ENCODE measurements at regions not wholly inside any gene's neighbourhood (a gene's known extent, or its start where the extent isn't known, plus 50 kb on each side); places are given as distances from the start of the nearest gene placed in this dataset.
"Not testable (repeated sequence)": the region's sequence is repeated elsewhere in the genome, so short reads cannot be mapped to it uniquely, and the experiment has no call there.

- not testable (repeated sequence) for DNase-seq
Observed at GRCh38 chr21:6486821-6487220, 4034.6 kb upstream of the TPTE start.

- not testable (repeated sequence) for DNase-seq
Observed at GRCh38 chr21:6492691-6493090, 4028.7 kb upstream of the TPTE start.

DNA sequence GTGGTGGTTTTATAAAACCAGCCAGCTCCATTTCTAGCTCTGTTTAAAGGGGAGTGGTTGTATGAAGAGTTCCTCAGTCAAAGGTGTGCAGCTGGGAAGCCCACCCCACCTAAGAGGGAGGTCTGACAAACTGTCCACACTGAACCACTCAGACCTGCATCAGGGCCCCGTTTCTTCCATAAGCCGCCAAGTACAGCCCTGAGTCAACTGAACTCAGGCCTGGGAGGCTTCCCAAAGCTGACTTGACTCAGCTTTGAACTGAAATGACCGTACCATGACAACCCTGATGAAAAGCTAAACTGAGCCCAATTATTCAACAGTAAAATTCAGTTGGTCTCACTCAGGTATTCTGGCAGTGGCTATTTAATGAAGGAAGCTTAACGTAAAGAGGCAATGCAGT is 4027.4 kb upstream of the TPTE start:
- not testable (repeated sequence) for DNase-seq

DNA sequence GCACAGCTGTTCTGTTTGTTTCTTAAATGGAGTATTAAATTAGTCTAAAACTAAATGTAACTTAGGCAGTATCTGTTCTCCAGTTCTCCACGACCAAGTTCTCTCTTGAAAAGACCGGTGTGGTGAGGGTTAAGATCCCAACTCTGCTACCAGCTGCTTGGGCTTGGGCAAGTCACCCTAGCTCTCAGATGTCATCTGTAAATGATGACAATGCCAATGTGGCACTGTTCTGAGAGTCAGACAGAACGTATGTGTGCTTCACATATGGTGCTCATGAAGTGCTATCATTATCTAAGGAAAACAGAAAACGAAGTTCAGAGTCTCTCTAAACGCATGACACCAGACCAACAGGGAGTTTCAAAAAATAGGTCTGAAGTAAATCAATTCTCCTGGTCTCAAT is 4025.0 kb upstream of the TPTE start:
- not testable (repeated sequence) for DNase-seq

GRCh38 chr21:6498716-6499115 is 4022.7 kb upstream of the TPTE start:
- DNase-seq: peak in 1 of 5 donors; percentile 27

DNA sequence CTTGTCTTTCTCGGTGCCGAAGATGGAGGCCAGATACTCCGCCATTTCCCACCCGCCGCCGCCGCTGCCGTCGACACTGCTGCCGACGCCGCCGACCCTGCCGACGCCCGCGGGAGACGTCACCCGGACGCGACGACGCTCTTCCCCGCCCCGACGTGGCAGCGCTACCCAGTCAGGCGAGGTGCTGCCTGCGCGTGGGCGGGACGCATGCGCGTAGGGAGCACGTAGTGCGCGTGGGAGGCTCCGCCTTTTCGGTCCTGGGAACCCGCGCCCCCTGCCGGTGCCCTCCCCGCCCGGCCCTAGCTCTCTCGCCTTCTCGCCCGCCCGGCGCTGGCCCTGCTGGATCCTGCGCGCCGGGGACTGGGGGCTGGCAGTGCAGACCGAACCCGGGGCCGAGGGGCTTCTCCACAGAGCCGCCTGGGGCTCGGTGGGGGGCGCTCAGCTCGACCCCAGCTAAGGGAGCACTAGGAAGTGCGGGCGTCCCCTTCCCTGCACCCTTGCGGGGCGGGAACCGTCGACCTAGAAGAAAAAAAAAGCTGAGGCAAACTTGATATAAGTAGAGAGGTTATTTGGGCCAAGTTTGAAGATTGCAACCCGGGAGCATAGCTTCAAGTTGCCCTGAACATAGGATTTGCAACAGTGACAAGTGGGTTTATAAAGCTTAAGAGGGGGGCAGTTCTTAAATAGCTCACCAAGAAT is 4022.1 kb upstream of the TPTE start:
- peak in 3 of 5 donors; percentile 39 to 79 (median 48) for DNase-seq

GRCh38 chr21:6499866-6500265 is 4021.5 kb upstream of the TPTE start:
- not testable (repeated sequence) for DNase-seq

- not testable (repeated sequence) for DNase-seq
Observed at GRCh38 chr21:6500681-6501080, 4020.7 kb upstream of the TPTE start.

- DNase-seq: not testable (repeated sequence)
Observed at GRCh38 chr21:6506167-6506894, 4015.1 kb upstream of the TPTE start.

- not testable (repeated sequence) for DNase-seq
Observed at GRCh38 chr21:6507632-6508031, 4013.8 kb upstream of the TPTE start.

DNA sequence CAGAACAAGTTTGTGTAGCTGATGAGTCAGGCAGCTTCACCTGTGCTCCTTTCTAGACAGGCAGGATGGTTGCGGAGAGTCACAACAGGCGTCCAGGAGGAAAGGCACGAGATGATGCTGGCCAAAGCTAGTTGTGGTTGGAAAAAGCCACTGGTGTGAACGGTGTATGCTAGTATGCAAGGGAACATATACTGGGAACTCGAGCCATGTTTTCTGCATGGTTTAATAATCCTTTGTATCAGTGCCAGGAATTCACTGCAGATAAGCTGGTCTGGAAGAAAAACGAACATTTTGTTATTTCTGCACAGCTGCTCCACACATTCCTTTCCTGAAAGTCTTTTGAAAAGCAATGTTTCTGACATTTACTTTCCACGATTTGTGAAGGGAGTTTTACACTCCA is 3999.6 kb upstream of the TPTE start:
- not testable (repeated sequence) for DNase-seq

GRCh38 chr21:6526213-6526612 is 3995.2 kb upstream of the TPTE start:
- not testable (repeated sequence) for DNase-seq

DNA sequence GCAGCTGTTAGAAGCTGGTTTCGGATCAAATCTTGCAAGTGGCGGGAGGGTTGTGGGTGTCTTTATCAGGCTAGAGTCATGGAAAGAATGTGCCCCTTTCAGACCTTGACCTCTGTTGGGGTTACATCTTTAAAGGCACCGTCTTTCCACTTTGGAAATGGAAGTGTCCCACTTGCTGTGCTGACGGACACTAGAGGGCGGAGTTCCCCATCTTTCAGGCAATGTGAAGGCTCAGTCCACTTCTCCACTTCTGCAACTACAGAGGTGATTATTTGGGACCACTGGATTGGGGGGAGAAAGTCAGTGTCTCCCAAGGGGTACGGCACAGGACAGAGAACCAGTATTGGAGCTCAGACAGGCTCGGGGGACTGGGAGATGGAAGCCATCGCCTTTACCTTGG is 3990.7 kb upstream of the TPTE start:
- not testable (repeated sequence) for DNase-seq

GRCh38 chr21:6533261-6533660 is 3988.1 kb upstream of the TPTE start:
- DNase-seq: not testable (repeated sequence)

DNA sequence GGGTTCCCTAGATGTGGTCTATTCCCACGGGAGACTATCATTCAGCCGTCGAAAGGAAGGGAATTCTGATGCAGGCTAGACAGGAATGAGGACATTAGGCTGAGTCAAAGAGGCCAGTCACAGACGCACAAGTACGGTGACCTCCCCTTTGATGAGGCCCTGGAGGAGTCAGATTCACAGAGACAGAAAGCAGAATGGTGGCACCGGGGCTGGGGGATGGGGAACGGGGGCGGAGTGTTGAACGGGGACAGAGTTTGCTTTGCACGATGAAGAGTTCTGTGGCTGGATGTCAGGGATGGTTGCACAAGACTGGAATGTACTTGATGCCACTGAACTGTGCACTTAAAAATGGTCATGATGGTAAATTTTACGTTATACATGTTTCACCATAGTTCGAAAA is 3983.1 kb upstream of the TPTE start:
- DNase-seq: not testable (repeated sequence)

DNA sequence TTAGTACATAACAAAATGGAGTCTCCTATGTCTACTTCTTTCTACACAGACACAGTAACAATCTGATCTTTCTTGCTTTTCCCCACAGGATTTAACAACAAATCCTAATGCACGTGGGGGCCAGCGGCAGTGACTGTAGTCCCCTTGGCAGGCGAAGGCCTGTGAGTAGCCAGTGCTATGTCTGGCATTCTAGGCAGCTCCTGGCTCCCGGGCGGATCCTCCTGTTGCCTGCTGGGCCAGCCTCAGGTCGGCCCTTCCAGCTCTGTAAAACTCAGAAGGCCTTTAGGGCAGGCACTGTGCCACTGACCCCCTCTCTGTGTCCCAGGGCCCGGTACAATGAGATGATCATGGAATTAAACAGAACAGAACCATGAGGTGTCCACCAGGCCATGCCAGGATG is 3981.7 kb upstream of the TPTE start:
- not testable (repeated sequence) for DNase-seq

- DNase-seq: not testable (repeated sequence)
Observed at GRCh38 chr21:6541036-6541435, 3980.3 kb upstream of the TPTE start.

- DNase-seq: not testable (repeated sequence)
Observed at GRCh38 chr21:6545288-6545687, 3976.1 kb upstream of the TPTE start.

DNA sequence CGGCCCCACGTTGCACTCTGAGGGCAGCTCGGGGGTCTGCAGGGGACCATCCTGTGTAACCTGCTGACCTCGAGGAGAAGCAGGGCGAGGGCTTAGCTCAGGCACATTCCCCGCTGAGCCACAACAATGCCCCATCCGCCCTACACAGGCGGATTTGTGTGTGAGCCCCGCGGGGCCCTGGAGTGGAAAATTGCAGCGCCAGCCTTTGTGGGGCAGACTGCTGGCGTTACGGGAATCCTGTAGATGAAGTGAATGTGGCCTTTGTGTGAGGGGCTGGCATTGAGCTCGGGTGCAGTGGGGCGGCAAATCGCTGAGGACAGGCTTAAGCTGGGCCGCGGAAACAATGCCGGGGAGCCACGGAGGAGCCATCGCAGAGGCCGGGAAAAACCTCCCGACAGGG is 3970.3 kb upstream of the TPTE start:
- DNase-seq: not testable (repeated sequence)

DNA sequence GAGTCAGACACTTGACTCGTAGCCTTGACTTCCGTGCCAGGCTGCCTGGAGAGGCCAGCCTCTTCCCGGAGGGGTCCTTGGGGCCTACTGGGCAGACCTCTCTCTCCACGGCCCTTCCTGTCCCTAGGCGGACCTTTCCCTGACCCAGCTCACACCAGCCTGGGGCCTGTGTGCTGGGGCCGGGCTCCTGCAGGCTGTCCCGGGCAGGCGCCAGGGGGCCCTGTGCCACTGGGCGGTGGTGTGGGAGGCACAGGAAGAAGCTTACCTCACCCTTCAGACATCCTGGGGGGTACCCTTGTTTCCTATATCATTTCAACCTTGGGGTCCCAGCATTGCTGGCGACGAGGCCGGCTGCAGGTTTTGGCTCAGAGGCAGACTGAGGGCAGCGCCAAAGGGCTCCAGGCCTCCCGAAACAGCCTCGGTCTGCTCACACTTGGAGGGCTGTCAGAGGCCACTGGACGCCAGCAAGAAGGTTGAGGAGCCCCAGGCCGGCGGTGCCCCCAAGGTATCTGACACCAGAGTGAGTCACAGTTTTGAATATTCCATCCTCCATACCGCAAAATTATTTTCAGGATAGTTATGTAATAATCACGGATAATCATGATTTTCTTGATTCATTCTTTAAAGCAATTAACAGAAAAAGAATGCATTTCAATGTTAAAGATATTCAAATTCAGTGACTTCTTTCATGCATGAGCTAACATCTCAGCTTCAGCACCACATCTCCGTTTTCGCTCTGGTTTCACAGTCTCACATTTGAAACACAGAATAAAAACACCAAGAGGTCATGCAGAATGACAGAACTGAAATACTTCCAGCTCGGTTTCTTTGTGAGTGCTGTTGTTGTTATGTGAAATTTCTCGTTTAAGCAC is 3967.6 kb upstream of the TPTE start:
- DNase-seq: not testable (repeated sequence)

DNA sequence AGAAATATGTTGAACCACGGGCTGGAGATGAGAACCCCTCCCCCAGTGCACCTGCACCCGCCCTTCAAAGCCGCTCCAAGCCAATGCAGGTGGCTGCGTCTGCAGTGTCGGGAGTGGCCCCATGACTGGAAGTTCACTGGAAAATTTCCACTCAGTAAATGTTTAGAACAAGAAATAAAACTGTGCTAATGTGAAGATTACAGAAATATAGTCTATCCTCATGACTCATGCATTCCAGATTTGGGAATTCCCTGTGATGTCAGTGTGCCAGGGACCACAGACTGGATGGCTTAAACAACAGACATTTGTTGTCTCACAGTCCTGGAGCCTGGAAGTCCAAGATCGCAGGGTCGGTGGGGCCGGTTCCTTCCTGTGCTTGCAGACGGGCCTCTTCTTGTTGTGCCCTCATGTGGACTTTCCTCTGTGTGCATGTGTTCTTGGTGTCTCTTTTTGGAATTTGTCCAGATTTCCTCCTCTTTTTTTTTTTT is 3967.0 kb upstream of the TPTE start:
- DNase-seq: not testable (repeated sequence)

- DNase-seq: not testable (repeated sequence)
Observed at GRCh38 chr21:6556516-6556915, 3964.9 kb upstream of the TPTE start.

- DNase-seq: not testable (repeated sequence)
Observed at GRCh38 chr21:6557415-6557814, 3964.0 kb upstream of the TPTE start.

Data from T-helper 1 cell (primary cell).